ENCODE measurements at regions not wholly inside any gene's neighbourhood (a gene's known extent, or its start where the extent isn't known, plus 50 kb on each side); places are given as distances from the start of the nearest gene placed in this dataset.

DNA sequence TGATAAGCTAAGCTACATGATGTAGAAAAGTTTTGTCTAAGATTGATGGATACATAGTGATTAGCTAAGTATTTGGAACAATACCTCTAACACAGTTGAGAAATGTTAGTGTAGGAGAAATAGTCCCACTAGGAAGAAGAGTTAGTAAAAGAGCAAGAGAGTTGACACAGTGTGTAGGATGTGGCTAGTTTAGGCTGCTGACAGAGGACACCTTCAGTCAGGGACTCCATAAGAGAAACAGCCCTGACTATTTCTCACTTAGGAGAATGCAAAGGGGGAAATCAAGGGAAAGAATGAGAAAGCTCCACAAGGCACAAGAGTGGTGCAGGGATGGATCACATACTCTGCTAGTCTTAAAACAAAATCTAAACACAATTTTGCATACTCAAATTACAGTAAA, 613.7 kb downstream of the SLC16A7 start:
- TF ChIP-seq, protein P1, sequence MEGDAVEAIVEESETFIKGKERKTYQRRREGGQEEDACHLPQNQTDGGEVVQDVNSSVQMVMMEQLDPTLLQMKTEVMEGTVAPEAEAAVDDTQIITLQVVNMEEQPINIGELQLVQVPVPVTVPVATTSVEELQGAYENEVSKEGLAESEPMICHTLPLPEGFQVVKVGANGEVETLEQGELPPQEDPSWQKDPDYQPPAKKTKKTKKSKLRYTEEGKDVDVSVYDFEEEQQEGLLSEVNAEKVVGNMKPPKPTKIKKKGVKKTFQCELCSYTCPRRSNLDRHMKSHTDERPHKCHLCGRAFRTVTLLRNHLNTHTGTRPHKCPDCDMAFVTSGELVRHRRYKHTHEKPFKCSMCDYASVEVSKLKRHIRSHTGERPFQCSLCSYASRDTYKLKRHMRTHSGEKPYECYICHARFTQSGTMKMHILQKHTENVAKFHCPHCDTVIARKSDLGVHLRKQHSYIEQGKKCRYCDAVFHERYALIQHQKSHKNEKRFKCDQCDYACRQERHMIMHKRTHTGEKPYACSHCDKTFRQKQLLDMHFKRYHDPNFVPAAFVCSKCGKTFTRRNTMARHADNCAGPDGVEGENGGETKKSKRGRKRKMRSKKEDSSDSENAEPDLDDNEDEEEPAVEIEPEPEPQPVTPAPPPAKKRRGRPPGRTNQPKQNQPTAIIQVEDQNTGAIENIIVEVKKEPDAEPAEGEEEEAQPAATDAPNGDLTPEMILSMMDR (IDR thresholded peaks at IDR 0.05; ENCODE audit: low read depth, low read length) = no peak
- no peak for TF ChIP-seq EZH2phosphoT487 (IDR thresholded peaks at IDR 0.05; ENCODE audit: low read depth)

All from OCI-LY3 (cell line).